HG03439 (cell line): ENCODE measurements at regions not wholly inside any gene's neighbourhood (a gene's known extent, or its start where the extent isn't known, plus 50 kb on each side); places are given as distances from the start of the nearest gene placed in this dataset.

Experiments
- ATAC-seq: cut with Tn5 transposase; IDR thresholded peaks from one replicate; pipeline ENCODE4 v1.9.1; 2021; ENCODE audit warnings: mild to moderate bottlenecking, moderate library complexity; ENCODE audit not compliant: unreplicated experiment

- ATAC-seq = no peak
These were observed 201.3 kb upstream of the IL12B start for GRCh38 chr5:159531554-159532105.

GRCh38 chr5:159533197-159533596 lies 202.9 kb upstream of the IL12B start:
- ATAC-seq = no peak

- ATAC-seq = no peak
These were observed 205.9 kb upstream of the IL12B start for GRCh38 chr5:159536166-159536565.

- ATAC-seq = no peak
These were observed 206.4 kb upstream of the IL12B start for GRCh38 chr5:159536646-159537045.

- ATAC-seq = no peak
These were observed 209.4 kb upstream of the IL12B start for GRCh38 chr5:159539678-159540077.

- no peak for ATAC-seq
These were observed 213.0 kb upstream of the IL12B start for GRCh38 chr5:159543326-159543725.

- no peak for ATAC-seq
These were observed 214.9 kb upstream of the IL12B start for GRCh38 chr5:159545156-159545555.

GRCh38 chr5:159547466-159548195 lies 217.3 kb upstream of the IL12B start:
- no peak for ATAC-seq

- no peak for ATAC-seq
These were observed 218.2 kb upstream of the IL12B start for GRCh38 chr5:159548517-159548916.

GRCh38 chr5:159549046-159549445 lies 218.8 kb upstream of the IL12B start:
- ATAC-seq = no peak

- no peak for ATAC-seq
These were observed 220.7 kb upstream of the IL12B start for GRCh38 chr5:159550951-159551350.

- ATAC-seq = no peak
These were observed 222.5 kb upstream of the IL12B start for GRCh38 chr5:159552751-159553150.

- ATAC-seq = no peak
These were observed 223.5 kb upstream of the IL12B start for GRCh38 chr5:159553792-159554191.

GRCh38 chr5:159555084-159555483 lies 224.8 kb upstream of the IL12B start:
- no peak for ATAC-seq

- no peak for ATAC-seq
These were observed 229.1 kb upstream of the IL12B start for GRCh38 chr5:159559337-159559736.

GRCh38 chr5:159560088-159560487 lies 229.8 kb upstream of the IL12B start:
- ATAC-seq = no peak

GRCh38 chr5:159564031-159564430 lies 233.7 kb upstream of the IL12B start:
- no peak for ATAC-seq

GRCh38 chr5:159566832-159567231 lies 236.5 kb upstream of the IL12B start:
- ATAC-seq = no peak

- ATAC-seq = no peak
These were observed 237.2 kb upstream of the IL12B start for GRCh38 chr5:159567461-159567860.

- ATAC-seq = no peak
These were observed 241.4 kb upstream of the IL12B start for GRCh38 chr5:159571501-159572244.

GRCh38 chr5:159576902-159577301 lies 246.6 kb upstream of the IL12B start:
- ATAC-seq = no peak
